Glomerular endothelial cell (primary cell): ENCODE measurements at regions not wholly inside any gene's neighbourhood (a gene's known extent, or its start where the extent isn't known, plus 50 kb on each side); places are given as distances from the start of the nearest gene placed in this dataset.

Experiments used
- DNase-seq: peaks from one replicate; pipeline ENCODE4 v3.0.0-alpha.2; 2011; ENCODE audit warnings: low read depth, low spot score; ENCODE audit errors: extremely low read depth

GRCh38 chr10:4733150-4733842 lies 92.7 kb upstream of the AKR1E2 start:
- no peak for DNase-seq

GRCh38 chr10:4730998-4731397 lies 95.0 kb upstream of the AKR1E2 start:
- DNase-seq, result no peak

DNA sequence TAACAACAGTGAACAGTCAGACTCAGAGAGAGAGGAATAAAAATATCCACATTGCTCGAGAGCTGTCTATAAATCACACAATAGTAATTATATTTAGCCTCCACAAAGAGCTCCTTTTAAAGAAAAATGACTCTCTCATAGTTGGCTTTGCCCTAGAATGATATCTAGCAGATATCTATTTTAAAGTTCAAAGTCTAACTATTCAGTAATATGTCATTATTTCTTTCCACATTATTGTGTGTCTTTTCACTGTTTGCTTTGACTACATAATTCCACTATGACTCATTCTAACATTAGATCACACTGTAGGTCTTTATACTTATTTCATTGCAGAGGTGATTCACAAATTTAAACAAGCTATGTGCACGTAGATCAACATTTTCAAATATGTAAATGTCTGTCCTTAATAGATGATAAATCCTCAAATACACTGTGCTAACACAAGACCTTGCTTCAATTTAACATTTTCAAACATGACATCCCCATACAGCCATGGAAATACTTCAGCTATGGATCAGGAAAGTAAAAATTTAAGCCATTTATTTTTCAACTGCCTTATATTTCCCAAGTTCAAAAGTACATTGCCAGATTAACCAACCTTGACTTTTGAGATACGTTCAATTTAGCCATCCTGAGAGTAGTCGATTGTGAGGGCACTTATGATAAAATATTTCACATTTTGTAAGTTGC lies 99.9 kb upstream of the AKR1E2 start:
- DNase-seq, result peak; percentile 86

DNA sequence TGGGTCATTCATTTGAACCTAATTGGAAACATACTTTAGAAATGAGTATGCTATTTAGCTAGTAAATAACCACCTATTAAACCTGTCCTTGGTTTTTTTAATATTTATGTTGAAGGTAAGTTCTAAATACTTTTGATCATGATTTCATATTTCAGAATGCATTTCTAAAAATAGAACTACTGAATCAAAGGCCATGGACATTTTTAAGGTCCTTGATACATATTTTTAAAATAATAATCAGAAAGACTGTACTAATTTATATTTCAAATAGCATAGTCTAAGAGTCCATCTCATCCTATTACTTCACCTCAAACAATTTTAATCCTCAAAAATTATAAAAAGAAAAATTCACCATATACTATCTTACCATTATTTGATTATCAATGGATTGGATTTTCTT lies 102.1 kb upstream of the AKR1E2 start:
- no peak for DNase-seq

- DNase-seq, result no peak
Observed at GRCh38 chr10:4721999-4722753, 103.8 kb upstream of the AKR1E2 start.

DNA sequence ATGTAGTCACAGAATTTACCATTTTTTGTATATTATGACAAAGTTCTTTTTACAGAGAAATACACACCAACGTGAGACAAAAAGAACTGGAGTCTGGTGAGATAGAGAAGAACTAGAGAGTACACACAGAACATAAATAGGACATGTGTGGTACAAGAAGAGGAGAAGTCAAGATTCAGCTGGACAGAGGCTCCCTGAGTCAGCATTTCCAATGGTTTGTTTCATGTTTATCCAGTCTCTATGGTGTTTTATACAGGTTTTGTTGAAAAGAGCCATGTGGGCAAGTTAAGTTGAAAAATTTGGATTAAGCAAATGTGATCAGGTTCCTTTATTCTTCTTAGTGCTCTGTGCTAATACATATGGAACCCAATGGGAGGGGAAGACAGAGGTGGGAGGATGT lies 105.5 kb upstream of the AKR1E2 start:
- DNase-seq, result no peak

DNA sequence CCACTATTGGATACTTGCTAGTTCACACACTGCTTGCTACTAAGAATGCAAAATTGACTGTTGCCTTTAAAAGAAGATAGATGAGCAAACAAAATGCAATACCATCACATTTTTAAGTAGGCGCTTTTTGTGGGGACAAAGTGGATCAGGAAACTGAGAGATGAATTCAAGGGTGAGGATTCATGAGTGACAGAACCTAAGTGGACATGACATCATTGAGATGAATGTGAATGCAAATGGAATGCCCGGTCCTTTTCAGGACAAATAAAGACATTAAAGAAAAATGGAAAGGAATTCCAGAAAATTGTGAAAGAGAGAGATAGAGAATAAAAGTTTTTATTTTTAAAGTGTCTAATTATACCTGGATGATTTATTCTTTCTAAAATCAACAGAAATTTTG lies 106.3 kb upstream of the AKR1E2 start:
- DNase-seq, result no peak

GRCh38 chr10:4719036-4719435 lies 107.0 kb upstream of the AKR1E2 start:
- DNase-seq, result no peak

DNA sequence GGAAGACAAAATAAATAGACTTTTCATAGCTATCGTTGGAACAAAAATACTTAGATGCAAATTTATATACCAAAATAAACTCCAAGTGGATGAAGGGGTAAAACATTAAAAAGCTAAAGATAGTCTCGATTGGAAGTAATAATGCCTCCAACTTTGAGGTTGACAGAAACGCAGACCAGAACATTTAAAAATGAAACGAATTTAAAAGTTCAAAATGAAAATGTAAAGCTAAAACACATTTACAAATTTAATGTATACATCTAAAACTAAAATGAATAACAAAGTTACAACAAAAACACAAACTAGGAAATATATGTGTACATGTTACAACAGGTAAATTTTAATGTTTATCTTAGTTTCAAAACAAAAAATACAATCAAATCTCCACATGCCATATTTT lies 107.5 kb upstream of the AKR1E2 start:
- no peak for DNase-seq

GRCh38 chr10:4717670-4718069 lies 108.3 kb upstream of the AKR1E2 start:
- DNase-seq, result no peak

DNA sequence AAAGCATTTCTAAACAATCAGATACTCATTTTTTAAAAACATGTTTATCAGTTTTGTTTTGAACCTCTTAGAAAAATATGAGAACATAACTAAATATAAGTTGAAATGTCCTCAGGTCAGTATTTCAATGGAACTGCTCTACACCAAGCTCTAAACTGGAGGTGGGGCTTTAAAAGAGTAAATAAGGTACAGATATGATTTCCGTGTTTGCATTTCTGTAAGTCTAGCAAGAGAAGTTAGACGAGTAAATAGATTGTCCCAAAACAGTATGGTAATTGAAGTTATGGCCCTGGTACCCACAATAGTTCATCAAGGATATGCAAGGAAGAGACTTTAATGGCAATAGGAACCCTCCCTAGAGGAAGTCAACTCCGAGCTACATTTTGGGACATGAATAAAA lies 115.1 kb upstream of the AKR1E2 start:
- DNase-seq, result no peak

- DNase-seq, result no peak
Observed at GRCh38 chr10:4708123-4708759, 117.8 kb upstream of the AKR1E2 start.

- no peak for DNase-seq
Observed at GRCh38 chr10:4707221-4707620, 118.8 kb upstream of the AKR1E2 start.

DNA sequence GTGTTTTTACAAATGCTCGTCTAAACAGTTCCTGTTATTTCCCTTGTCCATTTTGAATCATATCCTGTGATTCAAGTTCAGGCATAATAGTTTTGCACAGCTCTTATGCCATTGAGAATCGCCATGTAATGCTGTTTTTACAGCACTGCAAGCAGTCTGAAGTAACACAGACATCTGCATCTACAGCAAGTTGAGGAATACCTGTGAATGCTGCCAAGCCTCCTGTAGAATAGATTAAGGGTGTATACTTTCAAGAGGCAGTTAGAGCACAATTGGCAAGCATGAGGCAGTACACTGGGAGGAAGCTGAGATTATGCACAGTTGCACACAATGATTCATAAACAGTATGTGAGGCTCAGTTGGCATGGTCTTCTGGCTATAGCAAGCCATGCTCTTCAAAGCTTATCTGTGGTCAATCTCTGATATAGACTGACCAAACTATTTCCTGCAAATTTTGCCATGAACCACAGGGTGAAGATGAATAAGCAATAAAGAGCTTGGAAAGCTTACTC lies 121.9 kb upstream of the AKR1E2 start:
- DNase-seq, result peak; percentile 92

- no peak for DNase-seq
Observed at GRCh38 chr10:4701016-4701415, 125.0 kb upstream of the AKR1E2 start.

- no peak for DNase-seq
Observed at GRCh38 chr10:4699950-4700730, 125.9 kb upstream of the AKR1E2 start.

DNA sequence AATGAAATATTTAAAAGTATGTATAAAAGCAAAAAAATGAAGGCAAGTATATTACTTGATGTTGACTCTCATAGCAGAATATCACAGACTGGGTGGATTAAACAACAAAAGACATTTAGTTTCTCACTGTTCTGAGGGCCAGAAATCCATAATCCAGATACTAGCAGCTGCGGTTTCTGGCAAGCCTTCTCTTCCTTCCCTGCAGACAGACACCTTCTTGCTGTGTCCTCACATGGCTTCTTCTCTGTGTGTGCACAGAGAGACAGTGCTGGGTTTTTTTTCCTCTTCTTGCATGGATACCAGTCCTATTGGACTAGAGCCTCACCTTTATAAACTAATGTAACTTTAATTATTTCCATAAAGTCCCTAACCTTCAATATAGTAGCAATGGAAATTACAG lies 127.9 kb upstream of the AKR1E2 start:
- DNase-seq, result no peak

DNA sequence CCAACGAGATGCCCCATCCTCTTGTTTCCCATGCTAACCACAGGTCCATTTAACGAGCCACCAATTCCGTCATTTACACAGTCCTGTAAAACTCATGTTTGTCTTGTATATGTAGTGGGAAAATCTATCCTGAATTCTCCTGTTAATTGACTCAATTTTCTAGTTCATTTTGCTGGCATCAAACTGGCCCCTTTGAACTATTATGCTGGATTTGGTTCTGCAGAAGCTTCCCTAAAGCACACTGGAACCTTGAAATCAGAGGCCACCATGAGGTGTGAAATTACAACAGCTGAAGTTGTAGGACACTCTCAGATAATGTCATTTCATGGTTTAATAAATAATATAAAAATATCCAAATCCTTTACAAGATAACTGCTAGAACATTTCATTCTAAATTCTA lies 129.8 kb upstream of the AKR1E2 start:
- no peak for DNase-seq

- DNase-seq, result no peak
Observed at GRCh38 chr10:4693967-4694366, 132.0 kb upstream of the AKR1E2 start.

- no peak for DNase-seq
Observed at GRCh38 chr10:4692206-4692605, 133.8 kb upstream of the AKR1E2 start.
